HL-60 (cell line): ENCODE measurements at regions not wholly inside any gene's neighbourhood (a gene's known extent, or its start where the extent isn't known, plus 50 kb on each side); places are given as distances from the start of the nearest gene placed in this dataset.

Source experiments
- DNase-seq, 2 experiments: peaks; one replicate each; pipeline ENCODE4 v3.0.0-alpha.2; 2010 to 2020; ENCODE audit warnings: low read depth in 1 of 2, low spot score in 1 of 2
- H3K27ac ChIP-seq: fragments of 250-450 bp; sonication (Bioruptor Pico); replicated peaks from 2 replicates; pipeline ENCODE4 v1.5.1; 2020; ENCODE audit warnings: mild to moderate bottlenecking, moderate library complexity
- H3K27me3 ChIP-seq: fragments of 250-450 bp; sonication (Bioruptor Pico); 2 replicates; pipeline ENCODE4 v1.5.1; 2021; ENCODE audit warnings: mild to moderate bottlenecking, moderate library complexity; ENCODE audit not compliant: insufficient read depth, poor library complexity, severe bottlenecking
- H3K4me3 ChIP-seq: replicated peaks from 2 replicates; pipeline ENCODE4 v1.5.1; 2011; ENCODE audit warnings: mild to moderate bottlenecking, control low read depth, low read length; ENCODE audit not compliant: insufficient read depth
- CTCF ChIP-seq: IDR thresholded peaks from one replicate; pipeline ENCODE4 v1.5.1; 2011; ENCODE audit warnings: low read length, control low read depth, inconsistent platforms; ENCODE audit not compliant: insufficient read depth
- GABPA ChIP-seq: IDR thresholded peaks from 2 replicates; pipeline ENCODE4 v1.6.1; 2012; ENCODE audit warnings: low read depth
- POLR2AphosphoS5 ChIP-seq: IDR thresholded peaks from 2 replicates; pipeline ENCODE4 v1.6.1; 2012; ENCODE audit warnings: low read depth
- REST ChIP-seq: IDR thresholded peaks from 2 replicates; pipeline ENCODE4 v1.6.1; 2012; ENCODE audit warnings: low read depth; ENCODE audit not compliant: insufficient replicate concordance
- SPI1 ChIP-seq: IDR thresholded peaks from 2 replicates; pipeline ENCODE4 v1.6.1; 2012; ENCODE audit warnings: low read depth, mild to moderate bottlenecking, borderline replicate concordance

DNA sequence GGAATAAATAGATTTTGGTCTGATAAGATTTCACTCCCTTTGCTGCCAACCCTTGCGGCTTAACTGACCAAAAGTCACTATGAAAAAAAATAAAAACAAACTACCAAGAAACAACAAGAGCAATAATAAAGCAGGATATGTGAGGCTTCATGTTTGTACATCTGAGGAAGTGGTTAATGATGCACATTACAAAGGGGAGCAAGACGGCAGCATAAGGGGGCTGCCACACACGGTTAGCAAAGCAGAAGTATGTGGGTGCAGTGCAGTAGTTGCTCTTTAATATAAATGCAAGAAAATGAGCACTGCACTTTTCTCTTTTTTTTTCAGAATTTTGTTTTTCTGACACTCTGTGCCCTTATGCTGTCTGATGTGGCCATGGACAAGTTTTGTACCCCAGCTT, 377.1 kb upstream of the CNTNAP5 start:
- Histone ChIP-seq H3K4me3 (no peak overlapping the region), H3K27ac (no peak overlapping the region), H3K27me3 (no peaks in the 10 kb centered on the region)
- DNase-seq = no peak
- TF ChIP-seq CTCF = no peak
- TF ChIP-seq POLR2AphosphoS5 = no peak
- TF ChIP-seq GABPA = no peak
- TF ChIP-seq SPI1 = no peak
- TF ChIP-seq REST = no peak

- H3K4me3 ChIP-seq = no peak overlapping the region
- DNase-seq = no peak
- H3K27me3 ChIP-seq = no peaks in the 10 kb centered on the region
- TF ChIP-seq REST (no peak), POLR2AphosphoS5 (no peak), CTCF (no peak), SPI1 (no peak), GABPA (no peak)
- no peak overlapping the region for H3K27ac ChIP-seq
Observed at GRCh38 chr2:123648956-123649355, 376.1 kb upstream of the CNTNAP5 start.

- no peak overlapping the region for H3K4me3 ChIP-seq
- no peak for TF ChIP-seq POLR2AphosphoS5
- no peak for TF ChIP-seq GABPA
- TF ChIP-seq CTCF = no peak
- TF ChIP-seq REST = no peak
- no peak for TF ChIP-seq SPI1
- no peaks in the 10 kb centered on the region for H3K27me3 ChIP-seq
- H3K27ac ChIP-seq = no peak overlapping the region
- DNase-seq = no peak
Observed at GRCh38 chr2:123651151-123651550, 373.9 kb upstream of the CNTNAP5 start.
